Hippocampal formation (tissue), 2 donors: ENCODE measurements at regions not wholly inside any gene's neighbourhood (a gene's known extent, or its start where the extent isn't known, plus 50 kb on each side); places are given as distances from the start of the nearest gene placed in this dataset.
"Not testable (repeated sequence)": the region's sequence is repeated elsewhere in the genome, so short reads cannot be mapped to it uniquely, and the experiment has no call there.

Experiments
- DNase-seq, 2 donors: peaks; one replicate each; lab custom pipeline; 2025; lab: John Stamatoyannopoulos, UW

GRCh38 chr5:15334551-15335266, 165.3 kb upstream of the FBXL7 start:
- no peak for DNase-seq

GRCh38 chr5:15333091-15333490, 166.9 kb upstream of the FBXL7 start:
- no peak for DNase-seq

GRCh38 chr5:15326932-15327331, 173.0 kb upstream of the FBXL7 start:
- no peak for DNase-seq

- DNase-seq, result no peak
Observed at GRCh38 chr5:15326471-15326870, 173.5 kb upstream of the FBXL7 start.

- no peak for DNase-seq
Observed at GRCh38 chr5:15322421-15322820, 177.6 kb upstream of the FBXL7 start.

- peak in 1 of 2 donors; percentile 3 for DNase-seq
Observed at GRCh38 chr5:15321776-15322175, 178.2 kb upstream of the FBXL7 start.

GRCh38 chr5:15320871-15321270, 179.1 kb upstream of the FBXL7 start:
- peak; percentile 41 to 46 for DNase-seq

- no peak for DNase-seq
Observed at GRCh38 chr5:15304914-15305834, 194.8 kb upstream of the FBXL7 start.

GRCh38 chr5:15304066-15304731, 195.8 kb upstream of the FBXL7 start:
- no peak for DNase-seq

GRCh38 chr5:15300141-15300540, 199.8 kb upstream of the FBXL7 start:
- DNase-seq, result no peak

- DNase-seq, result no peak
Observed at GRCh38 chr5:15290953-15291352, 209.0 kb upstream of the FBXL7 start.

GRCh38 chr5:15286650-15287049, 213.3 kb upstream of the FBXL7 start:
- peak in 1 of 2 donors; percentile 52 for DNase-seq

GRCh38 chr5:15285901-15286583, 213.9 kb upstream of the FBXL7 start:
- DNase-seq, result peak in 1 of 2 donors; percentile 17

GRCh38 chr5:15284706-15285105, 215.3 kb upstream of the FBXL7 start:
- no peak for DNase-seq

- no peak for DNase-seq
Observed at GRCh38 chr5:15283076-15283475, 216.9 kb upstream of the FBXL7 start.

- no peak for DNase-seq
Observed at GRCh38 chr5:15282611-15283010, 217.4 kb upstream of the FBXL7 start.

GRCh38 chr5:15271596-15271995, 228.4 kb upstream of the FBXL7 start:
- DNase-seq, result not testable (repeated sequence)

- DNase-seq, result no peak
Observed at GRCh38 chr5:15267966-15268365, 232.0 kb upstream of the FBXL7 start.

- no peak for DNase-seq
Observed at GRCh38 chr5:15266841-15267240, 233.1 kb upstream of the FBXL7 start.

GRCh38 chr5:15266229-15266628, 233.8 kb upstream of the FBXL7 start:
- DNase-seq, result no peak

- no peak for DNase-seq
Observed at GRCh38 chr5:15263942-15264341, 236.0 kb upstream of the FBXL7 start.

- no peak for DNase-seq
Observed at GRCh38 chr5:15263406-15263805, 236.6 kb upstream of the FBXL7 start.
